HEK293 (cell line): ENCODE measurements at regions not wholly inside any gene's neighbourhood (a gene's known extent, or its start where the extent isn't known, plus 50 kb on each side); places are given as distances from the start of the nearest gene placed in this dataset.

Experiments used
- EGR2 ChIP-seq: fragments of 450-650 bp; formaldehyde crosslinking; IDR thresholded peaks from 2 replicates; pipeline ENCODE4 v1.5.1; 2016; ENCODE audit warnings: low read depth, missing biosample characterization, missing genetic modification characterization
- KLF1 ChIP-seq: fragments of 450-650 bp; formaldehyde crosslinking; IDR thresholded peaks from 2 replicates; pipeline ENCODE4 v1.5.1; 2016; ENCODE audit warnings: missing biosample characterization, missing genetic modification characterization
- TCF7L2 ChIP-seq: IDR thresholded peaks from 2 replicates; pipeline ENCODE4 v1.6.1; 2011; ENCODE audit warnings: low read depth, mild to moderate bottlenecking, inconsistent platforms, low read length, moderate library complexity, borderline replicate concordance
- ZNF274 ChIP-seq, 2 experiments: fragments of 200-500 bp in 1 of 2; fragments of 450-650 bp in 1 of 2; sonication (Bioruptor generic) in 1 of 2; formaldehyde crosslinking in 1 of 2; IDR thresholded peaks; 2 replicates each; pipeline versions ENCODE4 v1.5.1 to v1.6.1; 2014 to 2016; ENCODE audit warnings: borderline replicate concordance in 1 of 2, inconsistent platforms in 1 of 2, low read length in 1 of 2, missing biosample characterization in 1 of 2, missing genetic modification characterization in 1 of 2
- ZNF521 ChIP-seq: fragments of 450-650 bp; formaldehyde crosslinking; IDR thresholded peaks from 2 replicates; pipeline ENCODE4 v1.5.1; 2017; ENCODE audit warnings: missing biosample characterization, mild to moderate bottlenecking, missing genetic modification characterization
- ZNF701 ChIP-seq: fragments of 450-650 bp; formaldehyde crosslinking; IDR thresholded peaks from 2 replicates; pipeline ENCODE4 v1.5.1; 2016; ENCODE audit warnings: missing biosample characterization, missing genetic modification characterization
- ZNF776 ChIP-seq: fragments of 450-650 bp; formaldehyde crosslinking; IDR thresholded peaks from 2 replicates; pipeline ENCODE4 v1.5.0; 2017; ENCODE audit warnings: missing biosample characterization, missing genetic modification characterization, borderline replicate concordance
- TF ChIP-seq, protein P1 (sequence below): fragments of 450-650 bp; formaldehyde crosslinking; IDR thresholded peaks from 2 replicates; pipeline ENCODE4 v1.5.1; 2016; ENCODE audit warnings: missing biosample characterization, missing genetic modification characterization

DNA sequence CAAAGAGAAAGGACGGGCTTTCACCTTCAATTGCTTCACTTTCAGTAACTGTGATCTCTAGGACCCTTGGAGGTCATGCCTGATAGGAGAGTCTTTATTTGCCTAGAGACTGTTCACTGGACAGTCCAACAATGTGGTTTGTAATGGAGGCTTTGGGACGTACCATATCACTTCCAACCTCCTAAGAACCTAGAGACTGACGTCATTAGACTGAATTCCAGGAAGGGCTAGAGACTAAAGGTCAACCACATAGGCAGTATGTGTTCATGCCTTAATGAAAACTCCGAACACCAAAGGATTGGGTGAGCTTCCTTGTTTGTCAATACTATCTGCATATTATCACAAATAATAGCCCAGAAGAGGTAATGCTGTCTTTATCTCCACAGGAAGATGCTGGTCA lies 53.7 kb upstream of the CNTN5 start:
- TF ChIP-seq, protein P1, sequence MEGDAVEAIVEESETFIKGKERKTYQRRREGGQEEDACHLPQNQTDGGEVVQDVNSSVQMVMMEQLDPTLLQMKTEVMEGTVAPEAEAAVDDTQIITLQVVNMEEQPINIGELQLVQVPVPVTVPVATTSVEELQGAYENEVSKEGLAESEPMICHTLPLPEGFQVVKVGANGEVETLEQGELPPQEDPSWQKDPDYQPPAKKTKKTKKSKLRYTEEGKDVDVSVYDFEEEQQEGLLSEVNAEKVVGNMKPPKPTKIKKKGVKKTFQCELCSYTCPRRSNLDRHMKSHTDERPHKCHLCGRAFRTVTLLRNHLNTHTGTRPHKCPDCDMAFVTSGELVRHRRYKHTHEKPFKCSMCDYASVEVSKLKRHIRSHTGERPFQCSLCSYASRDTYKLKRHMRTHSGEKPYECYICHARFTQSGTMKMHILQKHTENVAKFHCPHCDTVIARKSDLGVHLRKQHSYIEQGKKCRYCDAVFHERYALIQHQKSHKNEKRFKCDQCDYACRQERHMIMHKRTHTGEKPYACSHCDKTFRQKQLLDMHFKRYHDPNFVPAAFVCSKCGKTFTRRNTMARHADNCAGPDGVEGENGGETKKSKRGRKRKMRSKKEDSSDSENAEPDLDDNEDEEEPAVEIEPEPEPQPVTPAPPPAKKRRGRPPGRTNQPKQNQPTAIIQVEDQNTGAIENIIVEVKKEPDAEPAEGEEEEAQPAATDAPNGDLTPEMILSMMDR (tag by site-specific recombination) = no peak
- no peak for TF ChIP-seq EGR2 (tag by site-specific recombination)
- TF ChIP-seq TCF7L2 = no peak
- no peak for TF ChIP-seq KLF1 (tag by site-specific recombination)
- TF ChIP-seq ZNF776 (tag by site-specific recombination) = no peak
- no peak for TF ChIP-seq ZNF521 (tag by site-specific recombination)
- no peak for TF ChIP-seq ZNF274 (IDR thresholded peaks at IDR 0.05; ENCODE audit: low read length)
- no peak for TF ChIP-seq ZNF274 (tag by site-specific recombination; IDR thresholded peaks at IDR 0.05; ENCODE audit: borderline replicate concordance)
- TF ChIP-seq ZNF701 (tag by site-specific recombination) = no peak
